Neural progenitor cell (in vitro differentiated cells): ENCODE measurements at regions not wholly inside any gene's neighbourhood (a gene's known extent, or its start where the extent isn't known, plus 50 kb on each side); places are given as distances from the start of the nearest gene placed in this dataset.

Experiments
- EZH2 ChIP-seq: fragments of 200-600 bp; sonication (generic); IDR thresholded peaks from 2 replicates; pipeline ENCODE4 v1.6.1; 2017; ENCODE audit warnings: antibody characterized with exemption, mild to moderate bottlenecking, moderate library complexity
- EZH2phosphoT487 ChIP-seq: fragments of 200-600 bp; sonication (generic); IDR thresholded peaks from 2 replicates; pipeline ENCODE4 v1.6.1; 2017; ENCODE audit warnings: antibody characterized with exemption
- TF ChIP-seq, protein P1 (sequence below): fragments of 200-600 bp; sonication (generic); IDR thresholded peaks from 2 replicates; pipeline ENCODE4 v1.5.1; 2017; ENCODE audit warnings: antibody characterized with exemption, mild to moderate bottlenecking

DNA sequence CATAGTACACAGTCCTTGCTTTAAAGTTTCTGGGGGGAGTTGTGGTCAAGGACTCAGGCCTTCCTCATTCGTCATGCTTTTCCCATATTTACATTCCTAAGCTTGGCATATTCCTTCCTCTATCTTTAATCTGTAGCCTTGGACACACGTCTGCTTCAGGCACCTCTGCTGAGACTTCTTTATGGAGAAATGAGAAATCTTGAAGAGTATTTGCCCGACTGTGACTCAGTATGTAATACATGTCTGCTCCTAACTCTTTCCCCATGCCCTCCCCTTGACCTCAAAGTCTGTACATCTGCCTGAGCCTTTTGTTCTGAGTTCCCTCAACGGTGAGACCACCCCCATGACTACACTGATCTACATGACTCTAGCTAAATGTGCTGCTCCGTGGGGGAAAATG is 246.1 kb downstream of the SI start:
- TF ChIP-seq, protein P1, sequence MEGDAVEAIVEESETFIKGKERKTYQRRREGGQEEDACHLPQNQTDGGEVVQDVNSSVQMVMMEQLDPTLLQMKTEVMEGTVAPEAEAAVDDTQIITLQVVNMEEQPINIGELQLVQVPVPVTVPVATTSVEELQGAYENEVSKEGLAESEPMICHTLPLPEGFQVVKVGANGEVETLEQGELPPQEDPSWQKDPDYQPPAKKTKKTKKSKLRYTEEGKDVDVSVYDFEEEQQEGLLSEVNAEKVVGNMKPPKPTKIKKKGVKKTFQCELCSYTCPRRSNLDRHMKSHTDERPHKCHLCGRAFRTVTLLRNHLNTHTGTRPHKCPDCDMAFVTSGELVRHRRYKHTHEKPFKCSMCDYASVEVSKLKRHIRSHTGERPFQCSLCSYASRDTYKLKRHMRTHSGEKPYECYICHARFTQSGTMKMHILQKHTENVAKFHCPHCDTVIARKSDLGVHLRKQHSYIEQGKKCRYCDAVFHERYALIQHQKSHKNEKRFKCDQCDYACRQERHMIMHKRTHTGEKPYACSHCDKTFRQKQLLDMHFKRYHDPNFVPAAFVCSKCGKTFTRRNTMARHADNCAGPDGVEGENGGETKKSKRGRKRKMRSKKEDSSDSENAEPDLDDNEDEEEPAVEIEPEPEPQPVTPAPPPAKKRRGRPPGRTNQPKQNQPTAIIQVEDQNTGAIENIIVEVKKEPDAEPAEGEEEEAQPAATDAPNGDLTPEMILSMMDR, result no peak
- TF ChIP-seq EZH2, result no peak
- TF ChIP-seq EZH2phosphoT487, result no peak
